GM18909 (cell line): ENCODE measurements at regions not wholly inside any gene's neighbourhood (a gene's known extent, or its start where the extent isn't known, plus 50 kb on each side); places are given as distances from the start of the nearest gene placed in this dataset.
"Not testable (repeated sequence)": the region's sequence is repeated elsewhere in the genome, so short reads cannot be mapped to it uniquely, and the experiment has no call there.

Experiments
- ATAC-seq: cut with Tn5 transposase; IDR thresholded peaks from one replicate; pipeline ENCODE4 v1.9.1; 2021; ENCODE audit warnings: mild to moderate bottlenecking; ENCODE audit not compliant: unreplicated experiment, poor library complexity

GRCh38 chr6:21332660-21333059 lies 260.9 kb upstream of the SOX4 start:
- ATAC-seq = no peak

GRCh38 chr6:21333715-21334114 lies 259.8 kb upstream of the SOX4 start:
- ATAC-seq = no peak

- no peak for ATAC-seq
These were observed 258.9 kb upstream of the SOX4 start for GRCh38 chr6:21334651-21335050.

GRCh38 chr6:21335591-21335990 lies 258.0 kb upstream of the SOX4 start:
- no peak for ATAC-seq

GRCh38 chr6:21337263-21337662 lies 256.3 kb upstream of the SOX4 start:
- ATAC-seq = no peak

GRCh38 chr6:21340573-21340972 lies 253.0 kb upstream of the SOX4 start:
- ATAC-seq = no peak

GRCh38 chr6:21341910-21342309 lies 251.6 kb upstream of the SOX4 start:
- no peak for ATAC-seq

GRCh38 chr6:21342501-21342900 lies 251.1 kb upstream of the SOX4 start:
- ATAC-seq = no peak

GRCh38 chr6:21345704-21346103 lies 247.8 kb upstream of the SOX4 start:
- ATAC-seq = not testable (repeated sequence)

- ATAC-seq = no peak
These were observed 245.4 kb upstream of the SOX4 start for GRCh38 chr6:21348146-21348503.

GRCh38 chr6:21348504-21349195 lies 244.9 kb upstream of the SOX4 start:
- ATAC-seq = no peak

GRCh38 chr6:21349834-21350233 lies 243.7 kb upstream of the SOX4 start:
- no peak for ATAC-seq

- no peak for ATAC-seq
These were observed 242.6 kb upstream of the SOX4 start for GRCh38 chr6:21350926-21351325.

- no peak for ATAC-seq
These were observed 241.4 kb upstream of the SOX4 start for GRCh38 chr6:21352131-21352530.

- no peak for ATAC-seq
These were observed 238.7 kb upstream of the SOX4 start for GRCh38 chr6:21354805-21355238.

- no peak for ATAC-seq
These were observed 237.9 kb upstream of the SOX4 start for GRCh38 chr6:21355638-21356037.

- ATAC-seq = no peak
These were observed 236.3 kb upstream of the SOX4 start for GRCh38 chr6:21357262-21357661.

GRCh38 chr6:21359926-21360325 lies 233.6 kb upstream of the SOX4 start:
- no peak for ATAC-seq

- ATAC-seq = no peak
These were observed 233.2 kb upstream of the SOX4 start for GRCh38 chr6:21360336-21360735.

GRCh38 chr6:21367148-21367547 lies 226.4 kb upstream of the SOX4 start:
- no peak for ATAC-seq

GRCh38 chr6:21367649-21368154 lies 225.8 kb upstream of the SOX4 start:
- no peak for ATAC-seq

- ATAC-seq = no peak
These were observed 222.5 kb upstream of the SOX4 start for GRCh38 chr6:21371061-21371460.
